PC-9 (cell line): ENCODE measurements at regions not wholly inside any gene's neighbourhood (a gene's known extent, or its start where the extent isn't known, plus 50 kb on each side); places are given as distances from the start of the nearest gene placed in this dataset.

Source experiments
- BruUV-seq: library from RNA; stranded (reverse); fragments of 400-500 nt; replicated peaks from 2 replicates; lab custom pipeline; 2021; lab: Mats Ljungman, UMichigan
- CTCF ChIA-PET: fragments of 300-600 bp; sonication (Branson Sonifier 250); formaldehyde crosslinking; loops from one replicate; lab custom pipeline; 2022; ENCODE audit warnings: antibody characterized with exemption; lab: Charles Lee
- POLR2A ChIA-PET: fragments of 300-600 bp; sonication (Branson Sonifier 250); formaldehyde crosslinking; loops from one replicate; lab custom pipeline; 2022; ENCODE audit warnings: antibody characterized with exemption; ENCODE audit not compliant: unreplicated experiment; lab: Charles Lee
- DNase-seq, 2 experiments: peaks; one replicate each; pipeline versions ENCODE4 v3.0.0 to v3.0.0-alpha.2; 2015 to 2022; ENCODE audit warnings: mixed read lengths in 1 of 2
- H2AFZ ChIP-seq: fragments of 200-600 bp; sonication (generic); 2 replicates; pipeline ENCODE4 v1.8.1; 2017; ENCODE audit warnings: antibody characterized with exemption
- H3F3A ChIP-seq: fragments of 200-600 bp; sonication (generic); 2 replicates; pipeline ENCODE4 v1.8.1; 2017; ENCODE audit warnings: antibody characterized with exemption, mild to moderate bottlenecking, low read depth; ENCODE audit not compliant: insufficient read depth
- H3K27ac ChIP-seq: fragments of 200-600 bp; sonication (generic); 2 replicates; pipeline ENCODE4 v1.6.1; 2016; ENCODE audit warnings: mixed run types
- H3K27me3 ChIP-seq: fragments of 200-600 bp; sonication (generic); 2 replicates; pipeline ENCODE4 v1.6.1; 2016; ENCODE audit warnings: low read depth, mixed run types; ENCODE audit not compliant: insufficient read depth
- H3K36me3 ChIP-seq: fragments of 200-600 bp; sonication (generic); 2 replicates; pipeline ENCODE4 v1.6.1; 2016; ENCODE audit warnings: low read depth, mixed run types
- H3K4me1 ChIP-seq: fragments of 200-600 bp; sonication (generic); replicated peaks from 2 replicates; pipeline ENCODE4 v1.6.1; 2016; ENCODE audit warnings: mixed run types; ENCODE audit not compliant: insufficient read depth
- H3K4me2 ChIP-seq: fragments of 200-600 bp; sonication (generic); 2 replicates; pipeline ENCODE4 v1.6.1; 2017; ENCODE audit warnings: mixed run types
- H3K4me3 ChIP-seq: fragments of 200-600 bp; sonication (generic); 2 replicates; pipeline ENCODE4 v1.6.1; 2016; ENCODE audit warnings: mixed run types
- H3K79me2 ChIP-seq: fragments of 200-600 bp; sonication (generic); 2 replicates; pipeline ENCODE4 v1.6.1; 2017; ENCODE audit warnings: low read depth, mixed run types
- H3K9me2 ChIP-seq: fragments of 200-600 bp; sonication (generic); 2 replicates; pipeline ENCODE4 v1.8.1; 2017; ENCODE audit warnings: mild to moderate bottlenecking; ENCODE audit not compliant: insufficient read depth
- H3K9me3 ChIP-seq: fragments of 200-600 bp; sonication (generic); 2 replicates; pipeline ENCODE4 v1.8.1; 2016; ENCODE audit warnings: low read depth; ENCODE audit not compliant: insufficient read depth
- H4K20me1 ChIP-seq: fragments of 200-600 bp; sonication (generic); 2 replicates; pipeline ENCODE4 v1.8.1; 2017; ENCODE audit not compliant: insufficient read depth
- CTCF ChIP-seq: fragments of 200-600 bp; sonication (generic); conservative IDR thresholded peaks from 2 replicates; pipeline ENCODE4 v1.6.1; 2017; ENCODE audit warnings: mixed run types, antibody characterized with exemption, mild to moderate bottlenecking, moderate library complexity
- EZH2 ChIP-seq: fragments of 200-600 bp; sonication (generic); IDR thresholded peaks from 2 replicates; pipeline ENCODE4 v1.8.0; 2017; ENCODE audit warnings: antibody characterized with exemption, low read depth
- intact Hi-C: fragments of 100-400 bp; cut with micrococcal nuclease; formaldehyde crosslinking; loops from one replicate; pipeline ENCODE4 v1.10.0; 2022; ENCODE audit not compliant: unreplicated experiment

GRCh38 chr5:98214240-98215051 lies 559.0 kb upstream of the RGMB start:
- ChIA-PET POLR2A (no interaction called here), CTCF (no interaction called here)
- DNase-seq: no peak
- intact Hi-C loops: no loop called here
- Histone ChIP-seq H3K27me3 (no peaks in the 10 kb centered on the region), H3K27ac (no peak overlapping the region), H3K79me2 (no peaks in the 10 kb centered on the region), H3K9me3 (no peaks in the 10 kb centered on the region), H3F3A (no peaks in the 10 kb centered on the region), H2AFZ (no peak overlapping the region), H3K36me3 (no peaks in the 10 kb centered on the region), H3K4me2 (no peak overlapping the region), H3K4me3 (no peak overlapping the region), H4K20me1 (no peaks in the 10 kb centered on the region), H3K4me1 (no peaks in the 10 kb centered on the region), H3K9me2 (no peaks in the 10 kb centered on the region)
- TF ChIP-seq CTCF (no peak), EZH2 (no peak)
- BruUV-seq: no TSS peak

GRCh38 chr5:98217138-98217537 lies 556.3 kb upstream of the RGMB start:
- no peaks in the 10 kb centered on the region for H3K4me1 ChIP-seq

GRCh38 chr5:98218838-98219237 lies 554.6 kb upstream of the RGMB start:
- DNase-seq: no peak
- Histone ChIP-seq H3K4me2 (no peak overlapping the region), H4K20me1 (no peaks in the 10 kb centered on the region), H3K4me3 (no peak overlapping the region), H3K4me1 (no peaks in the 10 kb centered on the region), H3K9me3 (no peaks in the 10 kb centered on the region), H3K36me3 (no peaks in the 10 kb centered on the region), H3K27ac (no peak overlapping the region), H3K27me3 (no peaks in the 10 kb centered on the region), H2AFZ (no peak overlapping the region), H3K9me2 (no peaks in the 10 kb centered on the region), H3F3A (no peaks in the 10 kb centered on the region), H3K79me2 (no peaks in the 10 kb centered on the region)
- POLR2A ChIA-PET: no interaction called here
- no TSS peak for BruUV-seq
- intact Hi-C loops: no loop called here
- CTCF ChIA-PET: no interaction called here
- no peak for TF ChIP-seq EZH2
- TF ChIP-seq CTCF: no peak

More at GRCh38 chr5:98217138-98217537, 556.3 kb upstream of the RGMB start:
- no TSS peak for BruUV-seq
- no peak for DNase-seq
- H3K36me3 ChIP-seq: no peaks in the 10 kb centered on the region
- TF ChIP-seq EZH2: no peak
- no peak for TF ChIP-seq CTCF
- H2AFZ ChIP-seq: 0 out of 2 replicates have a peak overlapping the region, but pooled peaks have one; percentile 31
- H3K27ac ChIP-seq: no peak overlapping the region
- H3K9me2 ChIP-seq: no peaks in the 10 kb centered on the region
- CTCF ChIA-PET: no interaction called here
- intact Hi-C loops: no loop called here
- no peak overlapping the region for H3K4me2 ChIP-seq
- POLR2A ChIA-PET: no interaction called here
- H3K27me3 ChIP-seq: no peaks in the 10 kb centered on the region
- no peaks in the 10 kb centered on the region for H3K9me3 ChIP-seq
- H4K20me1 ChIP-seq: no peaks in the 10 kb centered on the region
- no peaks in the 10 kb centered on the region for H3K79me2 ChIP-seq
- no peaks in the 10 kb centered on the region for H3F3A ChIP-seq
- H3K4me3 ChIP-seq: no peak overlapping the region
